Sigmoid colon (tissue), 4 donors: ENCODE measurements at regions not wholly inside any gene's neighbourhood (a gene's known extent, or its start where the extent isn't known, plus 50 kb on each side); places are given as distances from the start of the nearest gene placed in this dataset.

Source experiments
- POLR2AphosphoS5 ChIP-seq, 4 donors: sonication (generic); formaldehyde crosslinking; IDR thresholded peaks; one replicate each; pipeline ENCODE4 v1.6.1; 2017; ENCODE audit warnings: antibody characterized with exemption in 4 of 4
- TF ChIP-seq, protein P1 (sequence below), 4 experiments: fragments of 450-650 bp in 3 of 4; fragments of 200-600 bp in 1 of 4; IDR thresholded peaks; one replicate each; pipeline ENCODE4 v1.5.1; 2016 to 2019; ENCODE audit warnings: antibody characterized with exemption in 4 of 4, mild to moderate bottlenecking in 3 of 4, moderate library complexity in 2 of 4

DNA sequence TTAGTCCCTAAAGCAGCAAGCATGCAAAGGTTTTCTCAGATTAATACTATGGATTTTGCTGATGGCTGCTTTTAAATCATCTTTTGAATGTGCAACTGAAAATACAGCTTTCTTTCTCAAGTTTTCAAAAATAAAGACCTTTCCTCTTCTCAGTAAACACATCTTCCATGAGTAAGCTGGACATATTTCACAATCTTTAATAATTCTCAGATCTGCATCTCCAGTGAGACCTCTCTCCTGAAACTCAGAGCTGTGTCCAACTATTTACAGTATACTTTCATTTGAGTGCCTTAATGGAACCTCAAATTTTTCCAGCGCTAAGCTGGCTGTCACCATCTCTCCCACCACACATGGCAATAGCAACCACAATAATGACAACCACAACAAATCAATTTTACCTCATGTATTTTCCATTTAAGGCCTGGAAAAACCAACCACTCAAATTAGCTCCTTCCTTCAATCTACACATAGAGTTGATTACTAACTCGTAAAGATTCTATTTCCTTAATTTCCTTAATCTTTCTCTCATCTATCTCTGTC is 192.4 kb upstream of the RPL34 start:
- TF ChIP-seq POLR2AphosphoS5 (IDR thresholded peaks at IDR 0.05), result no peak
- TF ChIP-seq, protein P1, sequence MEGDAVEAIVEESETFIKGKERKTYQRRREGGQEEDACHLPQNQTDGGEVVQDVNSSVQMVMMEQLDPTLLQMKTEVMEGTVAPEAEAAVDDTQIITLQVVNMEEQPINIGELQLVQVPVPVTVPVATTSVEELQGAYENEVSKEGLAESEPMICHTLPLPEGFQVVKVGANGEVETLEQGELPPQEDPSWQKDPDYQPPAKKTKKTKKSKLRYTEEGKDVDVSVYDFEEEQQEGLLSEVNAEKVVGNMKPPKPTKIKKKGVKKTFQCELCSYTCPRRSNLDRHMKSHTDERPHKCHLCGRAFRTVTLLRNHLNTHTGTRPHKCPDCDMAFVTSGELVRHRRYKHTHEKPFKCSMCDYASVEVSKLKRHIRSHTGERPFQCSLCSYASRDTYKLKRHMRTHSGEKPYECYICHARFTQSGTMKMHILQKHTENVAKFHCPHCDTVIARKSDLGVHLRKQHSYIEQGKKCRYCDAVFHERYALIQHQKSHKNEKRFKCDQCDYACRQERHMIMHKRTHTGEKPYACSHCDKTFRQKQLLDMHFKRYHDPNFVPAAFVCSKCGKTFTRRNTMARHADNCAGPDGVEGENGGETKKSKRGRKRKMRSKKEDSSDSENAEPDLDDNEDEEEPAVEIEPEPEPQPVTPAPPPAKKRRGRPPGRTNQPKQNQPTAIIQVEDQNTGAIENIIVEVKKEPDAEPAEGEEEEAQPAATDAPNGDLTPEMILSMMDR (IDR thresholded peaks at IDR 0.05), result no peak
